GM21526 (cell line): ENCODE measurements at regions not wholly inside any gene's neighbourhood (a gene's known extent, or its start where the extent isn't known, plus 50 kb on each side); places are given as distances from the start of the nearest gene placed in this dataset.
"Not testable (repeated sequence)": the region's sequence is repeated elsewhere in the genome, so short reads cannot be mapped to it uniquely, and the experiment has no call there.

Experiments
- ATAC-seq: cut with Tn5 transposase; IDR thresholded peaks from one replicate; pipeline ENCODE4 v1.9.1; 2021; ENCODE audit warnings: moderate library complexity; ENCODE audit not compliant: unreplicated experiment, low FRiP score

DNA sequence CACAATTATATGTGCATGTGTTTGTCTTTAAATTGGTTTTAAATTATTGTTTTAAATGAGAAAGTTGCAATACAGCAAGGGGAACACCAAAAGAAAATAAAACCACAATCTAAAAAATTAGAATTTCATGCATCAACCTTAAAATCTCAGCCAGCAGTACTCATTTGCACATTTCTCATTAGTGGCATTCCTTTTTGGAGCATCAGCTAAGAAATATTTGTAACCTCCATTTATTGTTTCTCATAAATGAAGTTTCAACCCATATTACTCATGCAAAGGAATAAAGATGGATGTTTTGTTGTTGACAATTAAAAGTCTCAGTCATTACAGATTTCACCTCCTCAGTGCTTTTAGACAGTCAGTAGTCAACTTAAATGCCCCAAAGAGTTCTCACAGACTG, 160.1 kb downstream of the TBX15 start:
- ATAC-seq = no peak

DNA sequence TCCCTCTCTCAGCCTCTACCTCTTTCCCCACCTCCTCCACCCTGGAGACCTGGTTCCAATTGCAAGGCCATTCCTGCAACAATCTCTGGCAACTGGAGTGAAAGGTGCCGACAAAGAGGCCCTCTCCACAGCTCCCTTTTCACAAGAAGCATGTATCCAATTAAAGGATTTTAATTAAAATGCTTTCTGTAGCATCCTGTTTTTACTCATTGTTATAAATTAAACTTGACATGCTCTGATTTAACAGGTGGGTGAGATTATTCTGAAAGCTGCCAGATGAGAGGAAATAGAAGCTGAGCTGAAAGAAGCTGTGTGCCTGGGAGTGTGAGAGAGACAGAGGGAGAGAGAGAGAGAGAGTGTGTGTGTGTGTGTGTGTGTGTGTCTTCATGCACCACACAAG, 160.5 kb downstream of the TBX15 start:
- ATAC-seq = no peak

DNA sequence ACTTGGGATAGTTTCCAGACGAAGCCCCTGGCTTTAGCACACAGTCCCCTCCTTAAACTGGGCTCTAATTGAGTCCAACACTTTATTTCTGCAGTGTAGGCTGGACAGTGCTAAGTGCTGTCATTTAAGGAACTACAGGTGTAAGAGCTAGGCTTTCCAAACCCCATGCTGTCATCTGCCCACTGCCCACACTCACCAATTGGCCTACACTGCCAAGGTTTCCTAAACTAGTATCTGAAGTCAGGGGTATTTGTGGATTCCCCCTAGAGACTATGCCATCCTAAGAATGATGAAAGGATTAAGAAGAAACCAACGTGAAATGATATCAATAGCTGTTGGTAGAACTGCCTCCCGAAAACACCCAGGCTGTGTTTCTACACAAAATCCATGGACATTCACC, 160.9 kb downstream of the TBX15 start:
- no peak for ATAC-seq

DNA sequence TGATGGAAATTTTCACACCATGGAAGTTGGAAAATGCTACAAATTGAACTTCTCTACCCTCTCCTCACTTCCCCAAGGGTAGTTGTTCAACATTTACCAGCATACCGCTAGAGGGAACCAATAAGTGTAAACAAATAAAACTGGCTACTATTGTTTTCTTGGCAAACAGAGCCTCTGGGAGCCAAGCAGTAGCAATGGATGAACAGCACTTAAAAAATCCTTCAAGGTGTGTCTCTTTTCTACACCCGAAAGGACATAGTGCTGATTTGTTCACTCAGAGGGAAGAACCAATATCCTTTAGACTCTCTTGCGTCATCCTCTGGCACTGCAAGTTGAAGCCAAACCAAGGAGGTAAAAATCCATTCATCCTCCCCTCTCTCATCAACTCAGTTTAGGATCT, 161.5 kb downstream of the TBX15 start:
- no peak for ATAC-seq

- ATAC-seq = no peak
Observed at GRCh38 chr1:118825619-118826018, 162.5 kb downstream of the TBX15 start.

DNA sequence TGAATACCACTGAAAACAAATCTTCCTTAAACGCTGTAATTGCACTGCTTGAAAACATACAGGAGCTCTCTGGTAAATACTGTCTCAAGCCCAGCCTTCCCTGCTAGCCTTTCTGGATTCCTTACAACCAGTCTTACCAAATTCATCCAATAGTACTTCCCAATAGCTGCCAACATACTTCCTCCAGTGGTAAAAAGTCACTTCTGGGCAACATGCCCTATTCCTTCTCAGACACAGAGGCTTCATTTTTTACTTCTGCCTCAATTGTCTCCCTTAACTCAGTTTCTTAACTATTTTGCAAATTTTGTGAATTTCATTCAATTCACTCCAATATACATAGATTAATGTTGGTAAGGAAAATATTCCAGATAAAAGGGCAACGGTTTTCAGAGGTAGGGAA, 166.3 kb downstream of the TBX15 start:
- no peak for ATAC-seq

DNA sequence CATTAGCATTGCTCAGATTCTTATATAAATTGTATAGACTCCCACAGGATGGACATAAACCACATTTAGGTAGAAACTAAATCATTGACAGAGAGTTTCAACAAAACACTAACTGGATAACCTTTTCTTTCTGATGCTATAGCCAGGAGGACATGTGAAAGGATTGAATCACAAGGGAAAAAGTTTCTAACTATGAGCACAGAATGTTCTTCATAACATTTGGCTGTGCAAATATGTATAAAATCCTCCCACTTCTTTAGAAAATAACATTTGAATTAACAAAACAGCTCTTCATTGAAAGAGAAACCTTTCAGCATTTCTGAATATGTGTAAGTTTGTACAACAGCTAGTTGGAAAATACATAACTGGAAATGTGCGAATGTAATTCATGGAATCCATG, 167.3 kb downstream of the TBX15 start:
- no peak for ATAC-seq

- ATAC-seq = no peak
Observed at GRCh38 chr1:118815909-118816308, 172.2 kb downstream of the TBX15 start.

DNA sequence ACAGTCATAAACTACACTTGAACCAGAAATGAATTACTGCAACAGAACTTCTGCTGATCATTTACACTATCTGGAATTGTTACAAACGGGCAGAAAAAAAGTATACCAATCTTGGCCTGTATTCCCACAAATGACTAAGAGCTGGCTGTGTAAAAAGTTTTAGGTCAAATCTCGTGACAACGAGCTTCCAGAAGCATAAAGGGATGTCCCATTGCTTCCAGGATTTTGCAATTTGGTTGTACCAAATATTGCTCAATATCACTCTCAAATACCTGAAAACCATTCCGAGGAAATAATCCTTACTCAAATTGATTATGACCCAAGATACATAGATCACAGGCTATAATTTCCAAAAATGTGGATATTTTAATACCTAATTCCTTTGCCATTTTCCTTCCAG, 175.6 kb downstream of the TBX15 start:
- ATAC-seq = no peak

DNA sequence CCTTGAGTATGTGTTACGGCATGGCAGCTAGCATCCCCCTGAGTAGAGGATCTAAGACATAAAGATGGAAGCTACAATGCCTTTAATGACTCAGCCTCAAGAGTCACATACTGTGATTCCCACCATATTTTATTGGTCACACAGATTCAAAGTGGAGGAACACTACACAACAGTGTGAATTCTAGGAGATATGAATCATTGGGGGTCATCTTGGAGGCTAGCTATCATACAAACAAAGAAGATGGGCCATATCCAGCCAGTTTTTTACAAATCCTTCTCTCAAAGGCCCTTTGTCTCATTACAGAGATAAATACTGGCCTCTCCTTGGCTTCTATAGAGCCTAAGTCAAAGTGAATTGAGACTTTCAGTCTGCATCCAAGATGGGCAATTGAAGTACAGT, 177.0 kb downstream of the TBX15 start:
- no peak for ATAC-seq

GRCh38 chr1:118809586-118809985, 178.6 kb downstream of the TBX15 start:
- no peak for ATAC-seq

DNA sequence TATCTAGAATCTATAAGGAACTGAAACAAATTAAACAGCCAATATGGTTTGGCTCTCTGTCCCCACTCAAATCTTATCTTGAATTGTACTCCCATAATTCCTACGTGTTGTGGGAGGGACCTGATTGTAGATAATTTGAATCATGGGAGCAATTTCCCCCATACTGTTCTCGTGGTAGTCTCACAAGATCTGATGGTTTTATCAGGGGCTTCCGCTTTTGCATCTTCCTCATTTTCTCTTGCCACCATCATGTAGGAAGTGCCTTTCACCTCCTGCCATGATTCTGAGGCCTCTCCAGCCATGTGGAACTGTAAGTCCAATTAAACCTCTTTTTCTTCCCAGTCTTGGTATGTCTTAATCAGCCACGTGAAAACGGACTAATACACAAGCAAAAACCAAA, 185.0 kb downstream of the TBX15 start:
- ATAC-seq = not testable (repeated sequence)

- ATAC-seq = no peak
Observed at GRCh38 chr1:118791094-118791691, 196.9 kb downstream of the TBX15 start.

DNA sequence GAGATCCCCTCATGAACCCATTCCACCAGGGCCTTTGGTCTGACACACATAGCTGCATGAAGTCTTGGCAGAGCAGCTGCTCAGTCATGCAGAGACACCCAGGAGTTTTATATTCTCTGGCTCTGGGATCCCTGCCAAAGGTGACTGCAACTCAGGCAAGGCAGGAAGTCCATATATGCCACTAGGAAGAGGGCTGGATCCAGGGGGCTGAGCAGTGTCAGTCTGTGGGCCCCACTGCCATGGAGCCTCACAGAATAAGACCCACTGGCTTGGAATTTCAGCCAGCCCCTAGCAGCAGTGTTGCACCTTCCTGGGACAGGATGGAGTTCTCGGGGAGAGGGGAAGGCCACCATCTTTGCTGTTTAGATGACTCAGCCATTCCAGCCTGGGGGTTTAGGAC, 199.7 kb downstream of the TBX15 start:
- no peak for ATAC-seq

DNA sequence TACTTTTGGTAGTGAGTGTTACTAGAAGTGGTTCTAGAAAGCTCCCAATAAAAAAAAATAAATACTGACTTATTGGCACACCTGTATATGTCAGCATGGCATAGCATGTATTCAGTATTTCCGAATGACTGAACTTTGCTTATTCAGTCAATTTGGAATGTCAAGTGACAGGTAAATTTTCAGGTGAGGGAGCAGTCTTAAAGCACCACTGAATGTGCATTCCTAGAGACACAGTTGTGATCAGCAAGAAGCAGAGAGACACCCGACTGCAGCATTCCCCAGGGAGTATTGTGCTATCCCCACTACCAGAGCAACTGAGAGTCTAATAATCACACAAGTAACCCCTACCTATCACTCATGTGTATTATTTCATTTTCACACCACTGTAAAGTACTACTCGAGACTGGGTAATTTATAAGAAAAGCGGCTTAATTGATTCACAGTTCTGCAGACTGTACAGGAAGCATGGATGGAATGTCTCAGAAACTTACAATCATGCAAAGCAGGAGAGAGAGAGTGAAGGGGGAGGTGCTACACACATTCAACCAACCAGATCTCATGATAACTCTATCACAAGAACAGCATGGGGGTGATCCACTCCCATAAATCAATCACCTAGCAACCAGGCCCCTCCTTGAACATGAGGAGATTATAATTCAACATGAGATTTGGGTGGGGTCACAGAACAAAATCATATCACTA, 201.5 kb downstream of the TBX15 start:
- ATAC-seq = no peak

- no peak for ATAC-seq
Observed at GRCh38 chr1:118785246-118785645, 202.9 kb downstream of the TBX15 start.

DNA sequence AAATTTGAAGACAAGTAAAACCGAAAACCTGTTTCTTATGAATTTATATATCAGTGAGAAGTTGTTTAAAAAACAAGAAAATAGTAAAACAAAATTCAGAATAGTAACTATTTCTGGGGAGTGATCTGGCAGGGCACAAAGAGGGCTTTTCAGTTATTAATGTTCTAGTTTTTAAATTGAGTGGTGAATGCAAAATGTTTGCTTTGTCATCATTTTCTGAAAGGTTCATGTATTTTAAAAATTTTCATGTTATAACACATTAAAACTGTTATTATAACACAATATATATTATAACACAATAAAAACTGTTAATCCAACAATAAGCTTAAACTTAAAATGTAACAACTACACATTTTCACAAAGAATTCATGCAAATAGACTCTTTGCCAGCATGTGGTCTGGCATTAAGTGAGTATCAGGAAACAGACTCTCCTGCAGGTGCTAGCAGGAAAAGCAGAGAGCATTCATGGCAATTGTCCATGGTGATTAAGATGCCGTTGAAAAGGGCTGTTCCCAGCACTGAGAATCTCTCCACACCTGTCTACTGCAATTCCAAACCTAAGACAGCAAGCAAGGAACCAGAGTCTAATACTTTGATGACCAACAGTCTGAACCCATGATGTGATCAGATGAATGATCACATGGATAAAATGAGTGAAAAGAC, 204.9 kb downstream of the TBX15 start:
- ATAC-seq = no peak

DNA sequence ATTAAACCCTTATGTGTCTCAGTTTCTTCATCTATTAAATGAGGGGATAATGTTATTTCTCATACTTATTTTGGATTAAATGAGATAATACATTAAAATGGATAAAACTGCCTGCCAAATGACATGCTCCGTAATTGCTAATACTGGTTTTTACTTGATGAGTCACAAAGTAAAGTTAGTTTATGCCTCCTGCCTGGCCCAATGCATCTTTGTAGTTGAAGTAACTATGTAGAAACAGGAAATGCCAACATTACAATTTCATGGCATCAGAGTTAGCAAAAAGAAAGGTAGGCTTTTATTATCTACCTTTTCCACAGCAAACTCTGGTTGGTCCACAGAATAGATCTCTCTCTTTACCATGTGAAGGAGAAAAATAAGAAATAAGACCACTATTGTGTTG, 214.5 kb downstream of the TBX15 start:
- no peak for ATAC-seq

- no peak for ATAC-seq
Observed at GRCh38 chr1:118767971-118768370, 220.2 kb downstream of the TBX15 start.

DNA sequence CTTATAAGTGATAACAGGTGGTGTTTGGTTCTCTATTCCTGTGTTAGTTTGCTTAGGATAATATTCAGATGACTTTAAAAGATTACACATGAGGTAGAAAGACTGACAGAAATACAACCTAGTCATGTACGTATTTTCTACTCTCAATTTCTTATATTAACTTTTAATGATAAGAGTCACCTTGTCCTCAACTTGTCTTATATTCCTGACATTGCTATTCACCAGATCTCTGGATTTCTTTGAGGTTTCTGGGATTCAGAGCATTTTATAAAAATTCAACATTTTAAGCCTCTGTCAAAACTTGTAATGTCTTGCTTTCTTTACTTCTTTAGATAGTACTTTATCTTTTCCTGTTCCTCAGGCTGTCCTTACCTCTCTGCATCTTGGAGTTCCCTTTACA, 234.2 kb downstream of the TBX15 start:
- ATAC-seq = no peak

DNA sequence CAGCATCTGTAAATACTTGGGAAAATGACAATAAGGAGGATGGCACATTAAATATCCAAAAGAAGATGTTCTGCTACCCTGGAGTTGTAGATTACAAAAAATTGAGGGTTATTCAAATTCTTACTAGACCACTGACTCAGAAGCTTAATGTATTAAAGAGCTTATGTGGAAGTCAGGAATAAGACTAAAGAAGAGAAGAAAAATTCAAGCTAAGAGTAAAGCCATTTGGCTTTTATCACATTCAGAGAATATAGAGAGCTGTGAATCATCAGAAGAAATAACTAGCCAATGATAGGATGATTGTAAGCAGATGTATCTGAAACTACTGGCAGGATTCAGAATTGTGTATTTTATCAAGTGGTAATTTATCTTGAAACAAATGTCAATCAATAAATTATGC, 237.0 kb downstream of the TBX15 start:
- no peak for ATAC-seq

GRCh38 chr1:118744420-118744819, 243.7 kb downstream of the TBX15 start:
- ATAC-seq = no peak
